ENCODE measurements at regions not wholly inside any gene's neighbourhood (a gene's known extent, or its start where the extent isn't known, plus 50 kb on each side); places are given as distances from the start of the nearest gene placed in this dataset.

DNA sequence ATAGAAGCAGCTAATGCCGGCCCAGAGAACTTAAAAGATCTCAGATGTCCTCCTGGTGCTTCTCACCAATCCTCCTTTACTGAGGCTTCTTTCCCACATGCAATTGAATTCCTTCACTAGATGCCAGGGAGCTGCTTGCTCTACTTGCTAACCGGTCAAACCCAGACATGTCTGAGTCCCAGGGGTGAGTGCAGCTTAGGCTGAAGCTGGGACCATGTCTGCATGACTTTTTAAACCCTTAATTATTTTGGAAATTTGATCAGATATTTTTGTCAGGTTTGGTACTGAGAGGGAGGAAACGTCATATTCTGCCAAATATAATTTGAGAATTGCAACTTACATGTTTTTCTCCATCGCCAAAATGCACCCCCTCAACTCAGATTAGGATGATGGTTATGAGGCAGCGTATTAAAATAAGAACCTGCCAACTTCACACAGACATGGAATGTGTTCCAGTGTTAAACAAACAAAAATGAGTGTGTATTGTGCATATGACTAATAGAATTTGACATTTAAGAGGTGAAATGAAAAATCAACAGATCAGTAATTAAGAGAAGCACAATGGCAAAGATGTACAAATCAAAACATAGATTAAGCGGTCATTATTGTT is 529.5 kb downstream of the ETS1 start:
- TF ChIP-seq, protein P1, sequence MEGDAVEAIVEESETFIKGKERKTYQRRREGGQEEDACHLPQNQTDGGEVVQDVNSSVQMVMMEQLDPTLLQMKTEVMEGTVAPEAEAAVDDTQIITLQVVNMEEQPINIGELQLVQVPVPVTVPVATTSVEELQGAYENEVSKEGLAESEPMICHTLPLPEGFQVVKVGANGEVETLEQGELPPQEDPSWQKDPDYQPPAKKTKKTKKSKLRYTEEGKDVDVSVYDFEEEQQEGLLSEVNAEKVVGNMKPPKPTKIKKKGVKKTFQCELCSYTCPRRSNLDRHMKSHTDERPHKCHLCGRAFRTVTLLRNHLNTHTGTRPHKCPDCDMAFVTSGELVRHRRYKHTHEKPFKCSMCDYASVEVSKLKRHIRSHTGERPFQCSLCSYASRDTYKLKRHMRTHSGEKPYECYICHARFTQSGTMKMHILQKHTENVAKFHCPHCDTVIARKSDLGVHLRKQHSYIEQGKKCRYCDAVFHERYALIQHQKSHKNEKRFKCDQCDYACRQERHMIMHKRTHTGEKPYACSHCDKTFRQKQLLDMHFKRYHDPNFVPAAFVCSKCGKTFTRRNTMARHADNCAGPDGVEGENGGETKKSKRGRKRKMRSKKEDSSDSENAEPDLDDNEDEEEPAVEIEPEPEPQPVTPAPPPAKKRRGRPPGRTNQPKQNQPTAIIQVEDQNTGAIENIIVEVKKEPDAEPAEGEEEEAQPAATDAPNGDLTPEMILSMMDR (IDR thresholded peaks at IDR 0.05; ENCODE audit: insufficient read depth, low read depth, low read length): no peak
- DNase-seq (ENCODE audit: low read depth): no peak
- no peak overlapping the region for H3K4me3 ChIP-seq (ENCODE audit: low read depth, low read length)

DNA sequence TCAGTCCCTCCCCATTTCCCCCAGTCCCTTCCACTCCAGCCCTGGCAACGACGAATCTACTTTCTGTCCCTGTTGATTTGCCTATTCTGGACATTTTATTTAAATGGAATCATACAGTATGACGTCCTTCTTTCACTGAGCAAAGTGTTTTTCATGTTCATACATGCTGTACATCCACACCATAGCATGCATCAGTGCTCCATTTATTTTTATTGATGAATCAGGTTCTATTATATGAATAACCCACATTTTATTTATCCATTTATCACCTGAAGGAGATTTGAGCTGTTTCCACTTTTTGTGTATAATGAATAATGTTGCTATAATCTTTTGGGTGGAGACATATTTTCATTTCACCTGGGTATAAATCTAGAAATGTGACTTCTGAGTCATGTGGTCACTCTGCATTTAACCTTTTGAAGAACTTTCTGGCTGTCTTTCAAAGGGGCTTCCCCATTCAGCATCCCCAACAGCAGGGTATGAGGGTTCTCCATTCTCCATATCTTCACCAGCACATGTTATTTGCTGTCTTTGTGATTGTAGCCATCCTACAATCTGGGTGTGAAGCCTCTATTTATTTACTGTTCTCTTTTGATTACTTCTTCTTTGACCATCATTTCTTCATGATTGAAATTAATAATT is 531.7 kb downstream of the ETS1 start:
- H3K4me3 ChIP-seq (ENCODE audit: low read depth, low read length): no peak overlapping the region
- TF ChIP-seq, protein P1 (IDR thresholded peaks at IDR 0.05; ENCODE audit: insufficient read depth, low read depth, low read length): no peak
- no peak for DNase-seq (ENCODE audit: low read depth)

DNA sequence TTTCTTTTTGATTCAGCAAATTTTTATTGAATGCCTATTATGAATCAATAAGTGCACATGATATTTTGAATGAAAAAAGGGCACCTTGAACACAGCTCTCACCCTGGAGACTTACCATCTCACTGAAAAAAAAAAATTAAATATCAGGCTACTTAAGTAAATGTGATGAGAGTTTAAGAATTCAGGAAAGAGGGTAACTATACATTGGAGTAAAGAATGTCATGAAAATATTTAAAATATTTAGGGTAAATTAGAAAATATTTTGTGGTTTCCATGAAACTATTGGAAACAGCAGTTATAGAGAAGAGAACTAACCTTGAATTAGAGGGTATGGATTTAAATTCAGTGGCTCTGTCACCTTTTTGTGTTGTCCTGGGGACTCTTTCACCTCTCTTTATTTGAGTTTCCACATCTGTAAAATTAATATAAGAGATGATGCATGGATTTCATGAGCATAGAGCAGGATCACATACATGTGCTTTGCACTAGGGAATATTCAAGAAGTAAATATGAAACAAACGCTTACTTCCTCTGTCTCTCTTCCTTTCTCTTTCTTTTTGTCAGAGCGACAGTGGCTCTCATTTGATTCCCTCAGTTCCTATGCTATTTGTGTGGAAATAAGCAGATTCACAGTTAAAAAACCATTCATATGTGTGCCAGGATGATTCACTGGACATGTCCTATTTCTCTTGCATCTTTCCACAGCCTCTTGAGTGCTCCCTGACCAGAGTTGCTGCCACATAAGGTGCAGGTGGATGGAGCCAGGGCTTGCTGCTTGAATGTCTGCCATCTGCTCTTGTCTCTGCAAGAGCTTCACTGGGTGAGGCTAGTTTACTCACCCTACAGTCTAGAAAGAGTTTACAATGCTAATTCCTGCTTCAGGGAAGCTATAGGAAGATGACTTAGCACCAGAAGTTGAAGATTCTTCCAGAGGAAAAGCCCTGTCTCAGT is 533.1 kb downstream of the ETS1 start:
- H3K4me3 ChIP-seq (ENCODE audit: low read depth, low read length): no peak overlapping the region
- DNase-seq (ENCODE audit: low read depth): no peak
- TF ChIP-seq, protein P1 (IDR thresholded peaks at IDR 0.05; ENCODE audit: insufficient read depth, low read depth, low read length): no peak

DNA sequence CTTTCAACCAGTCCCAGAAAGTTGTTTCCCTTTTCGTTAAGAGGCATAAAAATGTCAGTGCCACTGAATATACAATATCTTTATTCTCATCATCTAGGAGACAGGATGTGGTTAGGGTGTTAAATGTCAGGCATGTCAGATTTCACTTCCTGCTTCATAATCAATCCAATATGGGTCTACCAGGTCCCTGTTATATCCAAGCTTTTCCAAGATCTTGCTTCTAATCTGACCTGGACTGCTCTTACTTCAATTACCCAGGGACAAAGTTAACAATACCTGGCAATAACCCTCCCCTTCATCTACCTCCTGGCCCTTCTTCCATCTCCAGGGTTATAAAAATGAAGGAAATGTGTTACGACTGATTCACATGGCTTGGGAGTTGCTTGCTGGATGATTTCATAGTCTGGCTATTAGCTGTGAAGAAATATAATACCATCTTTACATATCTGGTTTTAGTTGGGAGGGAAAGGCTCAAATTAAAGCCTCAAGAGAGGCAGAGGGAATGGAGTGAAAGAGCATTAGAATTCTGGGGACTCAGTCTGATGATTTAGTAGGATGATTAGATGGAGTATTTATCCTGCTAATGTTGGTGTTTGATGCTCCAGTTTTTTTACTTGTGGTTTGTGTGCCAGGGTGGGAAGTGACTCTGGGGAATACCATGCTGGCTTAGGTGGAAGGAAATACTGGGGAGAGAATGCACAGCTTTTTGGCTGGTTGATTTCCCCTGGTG is 534.3 kb downstream of the ETS1 start:
- DNase-seq (ENCODE audit: low read depth): peak; percentile 82
- TF ChIP-seq, protein P1 (IDR thresholded peaks at IDR 0.05; ENCODE audit: insufficient read depth, low read depth, low read length): no peak
- no peak overlapping the region for H3K4me3 ChIP-seq (ENCODE audit: low read depth, low read length)

DNA sequence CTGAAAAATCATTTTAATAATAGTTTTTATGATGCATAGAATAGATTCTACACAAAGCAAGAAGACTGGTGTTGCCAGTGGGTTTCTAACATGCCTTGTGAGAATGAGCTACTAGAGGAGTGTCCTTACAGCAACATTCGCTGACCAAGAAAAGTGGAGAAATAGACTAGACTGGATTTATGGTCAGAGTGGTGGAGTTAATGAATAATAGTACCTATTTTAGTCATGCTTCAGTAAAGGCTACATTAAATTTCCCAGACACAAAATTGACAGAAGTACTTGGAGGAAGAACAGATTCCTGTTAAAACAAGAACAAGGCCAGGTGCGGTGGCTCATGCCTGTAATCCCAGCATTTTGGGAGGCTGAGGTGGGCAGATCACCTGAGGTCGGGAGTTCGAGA is 539.2 kb downstream of the ETS1 start:
- TF ChIP-seq, protein P1 (IDR thresholded peaks at IDR 0.05; ENCODE audit: insufficient read depth, low read depth, low read length): no peak
- no peak overlapping the region for H3K4me3 ChIP-seq (ENCODE audit: low read depth, low read length)
- DNase-seq (ENCODE audit: low read depth): no peak

DNA sequence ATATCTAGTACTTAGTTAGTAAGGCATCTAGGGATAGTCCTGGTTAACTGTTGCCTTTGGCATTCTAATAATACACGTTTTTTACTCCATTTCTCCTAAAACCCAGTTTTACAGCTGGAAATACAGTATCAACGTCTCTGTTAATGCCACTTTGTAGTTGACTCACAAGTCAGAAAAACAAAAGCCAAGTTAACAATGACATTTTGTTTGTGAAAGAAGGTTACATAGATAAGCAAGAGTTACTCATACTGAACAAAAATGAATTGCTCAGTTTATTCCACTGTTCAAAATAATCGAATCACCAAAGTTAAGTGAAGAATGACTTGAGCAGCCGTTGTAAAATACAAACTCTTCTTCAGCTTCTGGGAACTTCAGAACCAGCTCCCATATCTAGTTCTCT is 540.3 kb downstream of the ETS1 start:
- TF ChIP-seq, protein P1 (IDR thresholded peaks at IDR 0.05; ENCODE audit: insufficient read depth, low read depth, low read length): no peak
- no peak overlapping the region for H3K4me3 ChIP-seq (ENCODE audit: low read depth, low read length)
- no peak for DNase-seq (ENCODE audit: low read depth)

Measured in fibroblast of villous mesenchyme (primary cell).